Uterus (tissue), 3 donors: ENCODE measurements at regions not wholly inside any gene's neighbourhood (a gene's known extent, or its start where the extent isn't known, plus 50 kb on each side); places are given as distances from the start of the nearest gene placed in this dataset.
"Not testable (repeated sequence)": the region's sequence is repeated elsewhere in the genome, so short reads cannot be mapped to it uniquely, and the experiment has no call there.

Source experiments
- DNase-seq, 2 donors: peaks; one replicate each; pipeline ENCODE4 v3.0.0-alpha.2; 2019 to 2020
- H3K27ac ChIP-seq, 2 donors: fragments of 200-600 bp; sonication (generic); 1 replicate in 1 of 2; 2 replicates in 1 of 2; pipeline ENCODE4 v1.5.1; 2016 to 2018
- H3K27me3 ChIP-seq, 2 donors: fragments of 200-600 bp; sonication (generic); one replicate each; pipeline ENCODE4 v1.5.1; 2018 to 2019; ENCODE audit warnings: control low read depth in 1 of 2
- H3K36me3 ChIP-seq, 2 donors: fragments of 200-600 bp; sonication (generic); one replicate each; pipeline ENCODE4 v1.5.1; 2019; ENCODE audit warnings: control low read depth in 1 of 2
- H3K4me1 ChIP-seq, 2 donors: fragments of 200-600 bp; sonication (generic); one replicate each; pipeline ENCODE4 v1.5.1; 2018 to 2019; ENCODE audit warnings: control low read depth in 1 of 2
- H3K4me3 ChIP-seq, 2 donors: fragments of 200-600 bp; sonication (generic); 1 replicate in 1 of 2; 2 replicates in 1 of 2; pipeline ENCODE4 v1.5.1; 2018 to 2019; ENCODE audit warnings: mild to moderate bottlenecking in 1 of 2
- H3K9me3 ChIP-seq, 2 donors: fragments of 200-600 bp; sonication (generic); one replicate each; pipeline ENCODE4 v1.5.1; 2019; ENCODE audit warnings: control low read depth in 1 of 2
- POLR2A ChIP-seq, 2 donors: fragments of 450-650 bp; IDR thresholded peaks; one replicate each; pipeline ENCODE4 v1.6.1; 2016; ENCODE audit warnings: antibody characterized with exemption in 2 of 2, mild to moderate bottlenecking in 1 of 2, moderate library complexity in 1 of 2
- intact Hi-C: fragments of 100-400 bp; cut with DNase I; formaldehyde crosslinking; loops from one replicate; pipeline ENCODE4 v1.15.1; 2023; ENCODE audit warnings: low total_unique reads
- TF ChIP-seq, protein P1 (sequence below), 4 experiments: fragments of 200-600 bp in 2 of 4; fragments of 450-650 bp in 2 of 4; sonication (generic) in 2 of 4; IDR thresholded peaks; one replicate each; pipeline ENCODE4 v1.5.1; 2016 to 2019; ENCODE audit warnings: antibody characterized with exemption in 4 of 4, mild to moderate bottlenecking in 2 of 4, moderate library complexity in 1 of 4
- donor health status: DM: yes; HTN: yes; CAD: no.

DNA sequence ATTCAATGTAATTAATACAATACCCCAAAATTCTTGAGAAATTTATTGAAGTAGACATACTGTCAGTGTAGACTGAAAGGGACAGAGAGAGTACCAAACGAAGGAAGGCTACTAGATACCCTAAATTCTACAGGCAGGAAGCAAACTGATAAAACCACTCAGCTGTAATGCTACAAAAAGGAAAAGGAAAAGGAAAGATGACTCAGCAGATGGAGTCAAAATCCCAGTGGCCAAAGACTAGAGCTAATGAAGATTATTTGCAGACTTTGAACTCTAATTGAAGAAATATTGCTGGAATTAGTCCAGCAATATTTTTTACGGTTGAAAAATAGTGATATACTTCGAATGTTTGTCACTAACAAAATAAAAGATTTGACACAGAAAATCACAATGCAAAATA, 671.9 kb downstream of the BRINP3 start:
- H3K27ac ChIP-seq = no peak overlapping the region
- no peak for TF ChIP-seq POLR2A (IDR thresholded peaks at IDR 0.05)
- TF ChIP-seq, protein P1, sequence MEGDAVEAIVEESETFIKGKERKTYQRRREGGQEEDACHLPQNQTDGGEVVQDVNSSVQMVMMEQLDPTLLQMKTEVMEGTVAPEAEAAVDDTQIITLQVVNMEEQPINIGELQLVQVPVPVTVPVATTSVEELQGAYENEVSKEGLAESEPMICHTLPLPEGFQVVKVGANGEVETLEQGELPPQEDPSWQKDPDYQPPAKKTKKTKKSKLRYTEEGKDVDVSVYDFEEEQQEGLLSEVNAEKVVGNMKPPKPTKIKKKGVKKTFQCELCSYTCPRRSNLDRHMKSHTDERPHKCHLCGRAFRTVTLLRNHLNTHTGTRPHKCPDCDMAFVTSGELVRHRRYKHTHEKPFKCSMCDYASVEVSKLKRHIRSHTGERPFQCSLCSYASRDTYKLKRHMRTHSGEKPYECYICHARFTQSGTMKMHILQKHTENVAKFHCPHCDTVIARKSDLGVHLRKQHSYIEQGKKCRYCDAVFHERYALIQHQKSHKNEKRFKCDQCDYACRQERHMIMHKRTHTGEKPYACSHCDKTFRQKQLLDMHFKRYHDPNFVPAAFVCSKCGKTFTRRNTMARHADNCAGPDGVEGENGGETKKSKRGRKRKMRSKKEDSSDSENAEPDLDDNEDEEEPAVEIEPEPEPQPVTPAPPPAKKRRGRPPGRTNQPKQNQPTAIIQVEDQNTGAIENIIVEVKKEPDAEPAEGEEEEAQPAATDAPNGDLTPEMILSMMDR (IDR thresholded peaks at IDR 0.05) = no peak
- intact Hi-C loops = no loop called here
- no peak for DNase-seq
- H3K9me3 ChIP-seq = no peaks in the 10 kb centered on the region
- no peaks in the 10 kb centered on the region for H3K27me3 ChIP-seq
- no peak overlapping the region for H3K4me3 ChIP-seq
- H3K36me3 ChIP-seq = no peaks in the 10 kb centered on the region
- no peaks in the 10 kb centered on the region for H3K4me1 ChIP-seq

DNA sequence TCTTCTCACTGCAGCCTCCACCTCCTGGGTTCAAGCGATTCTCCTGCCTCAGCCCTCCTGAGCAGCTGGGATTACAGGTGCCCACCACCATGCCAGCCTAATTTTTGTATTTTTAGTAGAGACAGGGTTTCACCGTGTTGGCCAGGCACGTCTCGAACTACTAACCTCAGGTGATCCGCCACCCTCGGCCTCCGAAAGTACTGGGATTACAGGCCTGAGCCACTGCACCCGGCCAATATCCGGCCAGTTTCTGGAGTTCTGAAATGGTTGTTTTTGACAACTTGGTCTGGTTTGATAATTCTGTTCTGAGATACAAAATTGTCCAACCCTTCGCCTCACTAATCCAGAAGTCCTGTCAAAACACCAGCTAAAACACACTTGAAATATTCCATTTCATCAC, 667.0 kb downstream of the BRINP3 start:
- H3K4me1 ChIP-seq, DNase-seq, H3K4me3 ChIP-seq, H3K27me3 ChIP-seq, H3K9me3 ChIP-seq, H3K27ac ChIP-seq, H3K36me3 ChIP-seq, intact Hi-C loops: not testable (repeated sequence)

DNA sequence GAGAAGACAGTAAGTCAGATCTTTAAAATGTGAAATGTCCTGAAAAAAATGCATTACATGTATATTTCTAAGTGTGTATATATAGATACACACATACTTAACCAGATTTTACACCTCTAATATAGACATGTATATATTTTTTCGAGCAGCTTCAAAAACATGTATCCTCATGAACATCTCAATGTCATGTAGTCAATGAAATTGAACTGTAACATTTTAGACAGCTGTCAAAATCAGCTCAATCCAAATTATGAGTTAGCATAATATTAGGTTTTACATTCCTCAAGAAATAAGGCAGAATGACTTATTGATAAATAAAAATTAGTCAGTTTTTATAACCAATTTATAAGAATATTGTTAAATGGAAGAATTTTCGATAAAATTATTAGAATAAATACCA, 665.7 kb downstream of the BRINP3 start:
- Histone ChIP-seq H3K4me1 (no peaks in the 10 kb centered on the region), H3K4me3 (no peak overlapping the region), H3K9me3 (no peaks in the 10 kb centered on the region), H3K27ac (no peak overlapping the region), H3K36me3 (no peaks in the 10 kb centered on the region), H3K27me3 (no peaks in the 10 kb centered on the region)
- no peak for DNase-seq
- intact Hi-C loops = no loop called here
- TF ChIP-seq, protein P1 (IDR thresholded peaks at IDR 0.05) = no peak
- TF ChIP-seq POLR2A (IDR thresholded peaks at IDR 0.05) = no peak

DNA sequence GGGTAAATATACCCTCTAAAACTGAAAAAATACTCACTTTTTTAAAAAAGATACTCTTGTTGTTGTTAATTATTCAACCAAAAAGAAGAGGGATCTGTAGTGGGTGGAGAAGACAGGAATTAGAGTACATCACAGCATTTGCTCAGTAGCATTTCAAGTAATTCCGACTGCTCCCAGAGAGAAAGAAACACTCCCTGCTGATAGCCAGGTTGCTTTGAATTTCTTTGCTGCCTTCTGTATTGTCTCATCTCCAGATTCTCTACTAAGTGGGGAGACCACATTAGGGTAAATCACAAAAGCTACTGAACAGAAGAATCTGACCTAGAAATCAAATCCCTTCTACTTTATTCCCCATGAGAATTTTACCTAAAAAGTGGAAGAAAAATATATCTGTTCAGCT, 661.1 kb downstream of the BRINP3 start:
- TF ChIP-seq, protein P1 (IDR thresholded peaks at IDR 0.05) = no peak
- no peak for TF ChIP-seq POLR2A (IDR thresholded peaks at IDR 0.05)
- H3K9me3 ChIP-seq = no peaks in the 10 kb centered on the region
- no peak overlapping the region for H3K27ac ChIP-seq
- DNase-seq = no peak
- no peak overlapping the region for H3K4me3 ChIP-seq
- no peaks in the 10 kb centered on the region for H3K36me3 ChIP-seq
- intact Hi-C loops = no loop called here
- no peaks in the 10 kb centered on the region for H3K4me1 ChIP-seq
- no peaks in the 10 kb centered on the region for H3K27me3 ChIP-seq

DNA sequence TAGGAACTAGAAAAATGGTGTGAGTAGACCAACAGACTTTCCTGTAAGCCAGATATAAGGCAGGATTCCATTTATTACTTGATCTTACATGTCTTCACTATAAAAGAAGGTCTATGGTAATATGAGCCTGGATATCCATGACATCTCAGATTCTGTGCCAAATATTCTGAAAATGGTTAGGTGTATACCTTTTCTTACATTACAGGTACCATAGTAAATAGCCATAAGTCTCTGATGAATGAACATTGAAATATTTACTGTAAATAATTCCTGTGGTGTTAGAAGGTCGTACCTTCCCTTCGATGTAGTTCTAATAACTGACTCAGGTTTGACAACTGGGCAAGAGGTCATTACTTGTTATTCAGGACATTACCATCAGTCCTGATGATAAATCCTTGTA, 657.9 kb downstream of the BRINP3 start:
- no peaks in the 10 kb centered on the region for H3K9me3 ChIP-seq
- TF ChIP-seq, protein P1 (IDR thresholded peaks at IDR 0.05) = no peak
- no peak for TF ChIP-seq POLR2A (IDR thresholded peaks at IDR 0.05)
- H3K27me3 ChIP-seq = no peaks in the 10 kb centered on the region
- intact Hi-C loops = no loop called here
- no peak for DNase-seq
- no peaks in the 10 kb centered on the region for H3K36me3 ChIP-seq
- no peak overlapping the region for H3K4me3 ChIP-seq
- H3K27ac ChIP-seq = no peak overlapping the region
- H3K4me1 ChIP-seq = no peaks in the 10 kb centered on the region

DNA sequence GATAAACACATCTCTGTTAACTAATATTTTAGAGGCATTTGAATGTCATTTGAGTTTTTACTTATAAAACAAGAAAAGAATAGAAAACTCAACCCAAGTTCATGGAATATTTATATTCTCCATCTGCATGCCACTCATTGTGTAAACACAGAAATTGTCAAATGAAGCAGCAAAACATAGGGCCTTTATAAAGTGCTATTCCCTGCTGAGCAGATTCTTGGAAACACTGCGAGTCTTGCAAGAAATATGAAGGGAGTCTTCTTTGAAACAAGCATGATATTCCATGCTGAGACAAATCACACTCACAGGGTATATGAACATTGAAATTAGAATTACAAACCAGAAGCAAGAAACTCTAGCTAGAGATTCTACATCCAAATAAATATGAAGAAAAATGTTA, 655.8 kb downstream of the BRINP3 start:
- H3K4me1 ChIP-seq = no peaks in the 10 kb centered on the region
- TF ChIP-seq, protein P1 (IDR thresholded peaks at IDR 0.05) = no peak
- TF ChIP-seq POLR2A (IDR thresholded peaks at IDR 0.05) = no peak
- no peaks in the 10 kb centered on the region for H3K27me3 ChIP-seq
- no peaks in the 10 kb centered on the region for H3K36me3 ChIP-seq
- H3K27ac ChIP-seq = no peak overlapping the region
- no peaks in the 10 kb centered on the region for H3K9me3 ChIP-seq
- no peak overlapping the region for H3K4me3 ChIP-seq
- intact Hi-C loops = no loop called here
- DNase-seq = no peak
